ENCODE measurements at regions not wholly inside any gene's neighbourhood (a gene's known extent, or its start where the extent isn't known, plus 50 kb on each side); places are given as distances from the start of the nearest gene placed in this dataset.

DNA sequence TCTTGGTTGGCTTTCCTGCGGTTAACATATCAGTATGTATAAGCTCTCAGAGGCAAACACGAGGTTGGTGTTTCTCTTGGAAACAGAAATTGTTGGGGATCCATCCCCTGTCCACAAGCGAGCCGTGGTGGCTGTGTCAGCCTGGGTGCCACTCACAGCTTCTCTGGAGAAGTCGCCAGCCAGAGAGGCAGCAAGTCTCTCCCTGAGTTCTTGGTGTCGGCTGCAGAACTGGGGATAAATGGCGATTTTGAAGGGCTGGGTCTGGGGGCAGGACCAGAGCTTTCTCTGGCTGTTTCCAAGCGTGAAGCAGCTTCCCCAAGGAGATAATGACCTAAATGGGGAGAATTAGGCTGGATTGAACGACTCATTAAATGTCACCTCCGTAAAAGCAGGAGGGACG is 335.3 kb downstream of the GLRX3 start:
- ChIA-PET CTCF (no interaction called here), POLR2A (ENCODE audit: low non-redundant PET) (no interaction called here)
- no TSS peak for BruUV-seq (replicated peaks)
- Histone ChIP-seq H3K27ac (ENCODE audit: low read depth, low read length, poor library complexity, severe bottlenecking) (no peak overlapping the region), H3K4me3 (ENCODE audit: low read depth, low read length, poor library complexity, severe bottlenecking) (no peak overlapping the region), H3K36me3 (ENCODE audit: insufficient read depth, low read length, poor library complexity, severe bottlenecking) (no peaks in the 10 kb centered on the region), H3K4me1 (ENCODE audit: insufficient read depth, low read length, poor library complexity, severe bottlenecking) (no peaks in the 10 kb centered on the region), H3K9me3 (ENCODE audit: low read depth, low read length, poor library complexity, severe bottlenecking) (no peaks in the 10 kb centered on the region), H3K27me3 (replicated peaks; ENCODE audit: insufficient read depth, low read depth, low read length, poor library complexity) (peaks cover 6% of the 10 kb centered on the region)
- intact Hi-C loops (cut with micrococcal nuclease; ENCODE audit: unreplicated experiment), result no loop called here
- TF ChIP-seq, protein P1, sequence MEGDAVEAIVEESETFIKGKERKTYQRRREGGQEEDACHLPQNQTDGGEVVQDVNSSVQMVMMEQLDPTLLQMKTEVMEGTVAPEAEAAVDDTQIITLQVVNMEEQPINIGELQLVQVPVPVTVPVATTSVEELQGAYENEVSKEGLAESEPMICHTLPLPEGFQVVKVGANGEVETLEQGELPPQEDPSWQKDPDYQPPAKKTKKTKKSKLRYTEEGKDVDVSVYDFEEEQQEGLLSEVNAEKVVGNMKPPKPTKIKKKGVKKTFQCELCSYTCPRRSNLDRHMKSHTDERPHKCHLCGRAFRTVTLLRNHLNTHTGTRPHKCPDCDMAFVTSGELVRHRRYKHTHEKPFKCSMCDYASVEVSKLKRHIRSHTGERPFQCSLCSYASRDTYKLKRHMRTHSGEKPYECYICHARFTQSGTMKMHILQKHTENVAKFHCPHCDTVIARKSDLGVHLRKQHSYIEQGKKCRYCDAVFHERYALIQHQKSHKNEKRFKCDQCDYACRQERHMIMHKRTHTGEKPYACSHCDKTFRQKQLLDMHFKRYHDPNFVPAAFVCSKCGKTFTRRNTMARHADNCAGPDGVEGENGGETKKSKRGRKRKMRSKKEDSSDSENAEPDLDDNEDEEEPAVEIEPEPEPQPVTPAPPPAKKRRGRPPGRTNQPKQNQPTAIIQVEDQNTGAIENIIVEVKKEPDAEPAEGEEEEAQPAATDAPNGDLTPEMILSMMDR (conservative IDR thresholded peaks at IDR 0.05; ENCODE audit: low read depth, low read length), result no peak
- no peak for TF ChIP-seq EZH2 (IDR thresholded peaks at IDR 0.05; ENCODE audit: borderline replicate concordance, low read depth, low read length, poor library complexity, severe bottlenecking)
- no peak for DNase-seq (ENCODE audit: low spot score)

DNA sequence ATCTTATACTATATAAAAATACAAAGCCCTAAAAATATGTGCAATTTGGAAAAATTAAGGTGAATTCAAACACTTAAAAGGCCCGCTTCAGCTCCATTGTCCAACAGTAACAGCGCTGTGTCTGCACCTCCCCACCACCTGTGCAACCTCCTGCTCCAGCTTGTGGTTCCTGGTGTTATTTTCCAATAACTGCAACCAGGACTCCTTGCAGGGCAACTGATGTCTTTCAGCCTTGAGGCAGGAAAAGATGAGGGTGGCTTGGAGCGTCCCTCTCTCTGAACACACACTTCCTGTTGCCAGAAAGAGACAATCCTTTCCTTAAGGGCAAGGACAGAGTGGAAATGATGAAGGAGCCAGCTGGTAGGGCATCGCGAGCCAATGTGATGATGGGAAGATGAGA is 336.0 kb downstream of the GLRX3 start:
- DNase-seq (ENCODE audit: low spot score), result no peak
- H3K36me3 ChIP-seq (ENCODE audit: insufficient read depth, low read length, poor library complexity, severe bottlenecking), result no peaks in the 10 kb centered on the region
- no peaks in the 10 kb centered on the region for H3K4me1 ChIP-seq (ENCODE audit: insufficient read depth, low read length, poor library complexity, severe bottlenecking)
- intact Hi-C loops (cut with micrococcal nuclease; ENCODE audit: unreplicated experiment), result no loop called here
- no peak for TF ChIP-seq EZH2 (IDR thresholded peaks at IDR 0.05; ENCODE audit: borderline replicate concordance, low read depth, low read length, poor library complexity, severe bottlenecking)
- TF ChIP-seq, protein P1 (conservative IDR thresholded peaks at IDR 0.05; ENCODE audit: low read depth, low read length), result no peak
- H3K27ac ChIP-seq (ENCODE audit: low read depth, low read length, poor library complexity, severe bottlenecking), result no peak overlapping the region
- no peaks in the 10 kb centered on the region for H3K9me3 ChIP-seq (ENCODE audit: low read depth, low read length, poor library complexity, severe bottlenecking)
- ChIA-PET CTCF (no interaction called here), POLR2A (ENCODE audit: low non-redundant PET) (interaction anchor here (0.6 kb wide), 1 partner anchor 53 kb away, joined by 3 read pairs; no protein-coding TSS in a partner anchor)
- H3K4me3 ChIP-seq (ENCODE audit: low read depth, low read length, poor library complexity, severe bottlenecking), result no peak overlapping the region
- peaks cover 6% of the 10 kb centered on the region for H3K27me3 ChIP-seq (replicated peaks; ENCODE audit: insufficient read depth, low read depth, low read length, poor library complexity)
- BruUV-seq (replicated peaks), result no TSS peak

DNA sequence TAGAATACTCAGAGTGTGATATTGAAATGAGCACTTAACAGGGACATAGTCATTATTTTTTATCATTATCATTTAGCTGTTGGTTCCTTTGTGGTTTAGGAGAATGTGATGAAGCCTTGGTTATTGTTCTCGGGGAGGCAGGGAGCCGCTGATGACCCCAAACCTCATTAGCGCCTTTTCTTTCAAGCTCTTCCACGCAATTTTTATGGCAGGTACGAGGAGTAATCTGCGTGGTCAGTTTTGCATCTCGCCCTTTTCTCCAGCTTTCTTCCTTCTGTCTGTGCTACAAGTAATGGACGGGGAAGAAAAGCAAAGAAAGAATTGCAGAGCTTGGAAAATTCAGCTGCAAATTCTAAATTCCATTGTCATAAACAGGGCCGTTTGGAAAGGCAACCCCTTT is 338.4 kb downstream of the GLRX3 start:
- intact Hi-C loops (cut with micrococcal nuclease; ENCODE audit: unreplicated experiment), result no loop called here
- DNase-seq (ENCODE audit: low spot score), result no peak
- no peaks in the 10 kb centered on the region for H3K9me3 ChIP-seq (ENCODE audit: low read depth, low read length, poor library complexity, severe bottlenecking)
- no peak overlapping the region for H3K27ac ChIP-seq (ENCODE audit: low read depth, low read length, poor library complexity, severe bottlenecking)
- H3K27me3 ChIP-seq (replicated peaks; ENCODE audit: insufficient read depth, low read depth, low read length, poor library complexity), result peaks cover 6% of the 10 kb centered on the region
- no TSS peak for BruUV-seq (replicated peaks)
- H3K4me3 ChIP-seq (ENCODE audit: low read depth, low read length, poor library complexity, severe bottlenecking), result no peak overlapping the region
- TF ChIP-seq, protein P1 (conservative IDR thresholded peaks at IDR 0.05; ENCODE audit: low read depth, low read length), result no peak
- TF ChIP-seq EZH2 (IDR thresholded peaks at IDR 0.05; ENCODE audit: borderline replicate concordance, low read depth, low read length, poor library complexity, severe bottlenecking), result no peak
- H3K36me3 ChIP-seq (ENCODE audit: insufficient read depth, low read length, poor library complexity, severe bottlenecking), result no peaks in the 10 kb centered on the region
- ChIA-PET CTCF (no interaction called here), POLR2A (ENCODE audit: low non-redundant PET) (no interaction called here)
- no peaks in the 10 kb centered on the region for H3K4me1 ChIP-seq (ENCODE audit: insufficient read depth, low read length, poor library complexity, severe bottlenecking)

Measured in A673 (cell line).